Pons (tissue), 1 donor: ENCODE measurements at regions not wholly inside any gene's neighbourhood (a gene's known extent, or its start where the extent isn't known, plus 50 kb on each side); places are given as distances from the start of the nearest gene placed in this dataset.
"Not testable (repeated sequence)": the region's sequence is repeated elsewhere in the genome, so short reads cannot be mapped to it uniquely, and the experiment has no call there.

Source experiments
- DNase-seq: peaks from one replicate; pipeline ENCODE4 v3.0.0-alpha.2; 2016; ENCODE audit warnings: low spot score

GRCh38 chr4:138439143-138439581, 197.0 kb upstream of the SLC7A11 start:
- DNase-seq = no peak

GRCh38 chr4:138438608-138439007, 196.5 kb upstream of the SLC7A11 start:
- no peak for DNase-seq

- no peak for DNase-seq
Observed at GRCh38 chr4:138437263-138437851, 195.2 kb upstream of the SLC7A11 start.

- not testable (repeated sequence) for DNase-seq
Observed at GRCh38 chr4:138435733-138436132, 193.6 kb upstream of the SLC7A11 start.

- DNase-seq = not testable (repeated sequence)
Observed at GRCh38 chr4:138435046-138435445, 192.9 kb upstream of the SLC7A11 start.

GRCh38 chr4:138428611-138429010, 186.5 kb upstream of the SLC7A11 start:
- DNase-seq = no peak

GRCh38 chr4:138426786-138427185, 184.6 kb upstream of the SLC7A11 start:
- DNase-seq = no peak

- DNase-seq = no peak
Observed at GRCh38 chr4:138420471-138420870, 178.3 kb upstream of the SLC7A11 start.

GRCh38 chr4:138414202-138414601, 172.1 kb upstream of the SLC7A11 start:
- no peak for DNase-seq

GRCh38 chr4:138413273-138413672, 171.1 kb upstream of the SLC7A11 start:
- no peak for DNase-seq

GRCh38 chr4:138412847-138413246, 170.7 kb upstream of the SLC7A11 start:
- no peak for DNase-seq

- no peak for DNase-seq
Observed at GRCh38 chr4:138410266-138410665, 168.1 kb upstream of the SLC7A11 start.

- no peak for DNase-seq
Observed at GRCh38 chr4:138409670-138410069, 167.5 kb upstream of the SLC7A11 start.

- peak; percentile 18 for DNase-seq
Observed at GRCh38 chr4:138408758-138409157, 166.6 kb upstream of the SLC7A11 start.

- DNase-seq = no peak
Observed at GRCh38 chr4:138407329-138407728, 165.2 kb upstream of the SLC7A11 start.

GRCh38 chr4:138406876-138407275, 164.7 kb upstream of the SLC7A11 start:
- DNase-seq = no peak

- no peak for DNase-seq
Observed at GRCh38 chr4:138405934-138406567, 163.9 kb upstream of the SLC7A11 start.

GRCh38 chr4:138405466-138405891, 163.3 kb upstream of the SLC7A11 start:
- no peak for DNase-seq

GRCh38 chr4:138404801-138405200, 162.7 kb upstream of the SLC7A11 start:
- DNase-seq = no peak

GRCh38 chr4:138404251-138404650, 162.1 kb upstream of the SLC7A11 start:
- no peak for DNase-seq

- peak; percentile 22 for DNase-seq
Observed at GRCh38 chr4:138401334-138401733, 159.2 kb upstream of the SLC7A11 start.

- DNase-seq = no peak
Observed at GRCh38 chr4:138400543-138400942, 158.4 kb upstream of the SLC7A11 start.

- DNase-seq = no peak
Observed at GRCh38 chr4:138400066-138400465, 157.9 kb upstream of the SLC7A11 start.

- no peak for DNase-seq
Observed at GRCh38 chr4:138399081-138399480, 156.9 kb upstream of the SLC7A11 start.
